ENCODE measurements at regions not wholly inside any gene's neighbourhood (a gene's known extent, or its start where the extent isn't known, plus 50 kb on each side); places are given as distances from the start of the nearest gene placed in this dataset.

DNA sequence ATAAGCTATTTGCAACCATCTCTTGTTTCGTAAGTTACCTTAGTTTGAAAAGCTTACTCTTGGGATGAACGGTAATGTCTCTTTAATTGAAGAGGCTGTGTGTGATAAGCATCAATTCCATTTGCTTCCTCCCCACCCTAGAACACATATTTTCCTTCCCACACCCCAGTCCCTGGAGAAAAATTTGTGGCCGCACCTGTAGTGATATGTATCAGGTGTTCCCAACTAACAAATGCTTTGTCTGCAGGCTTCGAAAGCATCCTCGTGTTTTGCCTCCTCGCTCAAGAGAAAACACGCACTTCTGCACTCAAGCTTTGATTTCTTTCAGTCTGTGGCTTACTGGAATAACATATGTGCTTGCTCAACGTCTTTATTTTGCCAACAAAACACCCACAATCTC is 143.8 kb upstream of the OTUD4 start:
- TF ChIP-seq TEAD4 (IDR thresholded peaks at IDR 0.05) (no peak), TCF12 (IDR thresholded peaks at IDR 0.05; ENCODE audit: low read depth) (no peak)
- TF ChIP-seq, protein P1, sequence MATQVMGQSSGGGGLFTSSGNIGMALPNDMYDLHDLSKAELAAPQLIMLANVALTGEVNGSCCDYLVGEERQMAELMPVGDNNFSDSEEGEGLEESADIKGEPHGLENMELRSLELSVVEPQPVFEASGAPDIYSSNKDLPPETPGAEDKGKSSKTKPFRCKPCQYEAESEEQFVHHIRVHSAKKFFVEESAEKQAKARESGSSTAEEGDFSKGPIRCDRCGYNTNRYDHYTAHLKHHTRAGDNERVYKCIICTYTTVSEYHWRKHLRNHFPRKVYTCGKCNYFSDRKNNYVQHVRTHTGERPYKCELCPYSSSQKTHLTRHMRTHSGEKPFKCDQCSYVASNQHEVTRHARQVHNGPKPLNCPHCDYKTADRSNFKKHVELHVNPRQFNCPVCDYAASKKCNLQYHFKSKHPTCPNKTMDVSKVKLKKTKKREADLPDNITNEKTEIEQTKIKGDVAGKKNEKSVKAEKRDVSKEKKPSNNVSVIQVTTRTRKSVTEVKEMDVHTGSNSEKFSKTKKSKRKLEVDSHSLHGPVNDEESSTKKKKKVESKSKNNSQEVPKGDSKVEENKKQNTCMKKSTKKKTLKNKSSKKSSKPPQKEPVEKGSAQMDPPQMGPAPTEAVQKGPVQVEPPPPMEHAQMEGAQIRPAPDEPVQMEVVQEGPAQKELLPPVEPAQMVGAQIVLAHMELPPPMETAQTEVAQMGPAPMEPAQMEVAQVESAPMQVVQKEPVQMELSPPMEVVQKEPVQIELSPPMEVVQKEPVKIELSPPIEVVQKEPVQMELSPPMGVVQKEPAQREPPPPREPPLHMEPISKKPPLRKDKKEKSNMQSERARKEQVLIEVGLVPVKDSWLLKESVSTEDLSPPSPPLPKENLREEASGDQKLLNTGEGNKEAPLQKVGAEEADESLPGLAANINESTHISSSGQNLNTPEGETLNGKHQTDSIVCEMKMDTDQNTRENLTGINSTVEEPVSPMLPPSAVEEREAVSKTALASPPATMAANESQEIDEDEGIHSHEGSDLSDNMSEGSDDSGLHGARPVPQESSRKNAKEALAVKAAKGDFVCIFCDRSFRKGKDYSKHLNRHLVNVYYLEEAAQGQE (IDR thresholded peaks at IDR 0.05; ENCODE audit: low read depth): no peak

All from Ishikawa (cell line).